Stimulated activated CD8-positive, alpha-beta memory T cell treated with anti-CD3 and anti-CD28 coated beads, Interleukin-2, amount 100 ng/mL, for 1 hour (primary cell): ENCODE measurements at regions not wholly inside any gene's neighbourhood (a gene's known extent, or its start where the extent isn't known, plus 50 kb on each side); places are given as distances from the start of the nearest gene placed in this dataset.
"Not testable (repeated sequence)": the region's sequence is repeated elsewhere in the genome, so short reads cannot be mapped to it uniquely, and the experiment has no call there.

Experiments
- DNase-seq, 2 donors: peaks; one replicate each; pipeline ENCODE4 v3.0.0-alpha.2; 2020; ENCODE audit warnings: low read depth in 2 of 2

- no peak for DNase-seq
These were observed 109.2 kb upstream of the RAB12 start for GRCh38 chr18:8499810-8500675.

GRCh38 chr18:8501044-8501443 lies 108.2 kb upstream of the RAB12 start:
- no peak for DNase-seq

- no peak for DNase-seq
These were observed 106.0 kb upstream of the RAB12 start for GRCh38 chr18:8503248-8503647.

- DNase-seq, result no peak
These were observed 104.8 kb upstream of the RAB12 start for GRCh38 chr18:8504424-8504823.

GRCh38 chr18:8504880-8505435 lies 104.3 kb upstream of the RAB12 start:
- DNase-seq, result no peak

- no peak for DNase-seq
These were observed 102.8 kb upstream of the RAB12 start for GRCh38 chr18:8506251-8507049.

GRCh38 chr18:8507361-8507760 lies 101.9 kb upstream of the RAB12 start:
- no peak for DNase-seq

- DNase-seq, result no peak
These were observed 101.1 kb upstream of the RAB12 start for GRCh38 chr18:8507915-8508705.

GRCh38 chr18:8513249-8513648 lies 96.0 kb upstream of the RAB12 start:
- DNase-seq, result no peak

- no peak for DNase-seq
These were observed 94.8 kb upstream of the RAB12 start for GRCh38 chr18:8514409-8514808.

- DNase-seq, result no peak
These were observed 93.9 kb upstream of the RAB12 start for GRCh38 chr18:8515142-8515865.

- DNase-seq, result no peak
These were observed 92.6 kb upstream of the RAB12 start for GRCh38 chr18:8516371-8517250.

- DNase-seq, result no peak
These were observed 92.0 kb upstream of the RAB12 start for GRCh38 chr18:8517276-8517675.

- DNase-seq, result no peak
These were observed 90.1 kb upstream of the RAB12 start for GRCh38 chr18:8519102-8519501.

- DNase-seq, result no peak
These were observed 89.0 kb upstream of the RAB12 start for GRCh38 chr18:8520266-8520665.

GRCh38 chr18:8522756-8523155 lies 86.5 kb upstream of the RAB12 start:
- DNase-seq, result no peak

- DNase-seq, result no peak
These were observed 83.5 kb upstream of the RAB12 start for GRCh38 chr18:8525692-8526091.

- DNase-seq, result no peak
These were observed 82.9 kb upstream of the RAB12 start for GRCh38 chr18:8526332-8526731.

GRCh38 chr18:8529609-8530008 lies 79.6 kb upstream of the RAB12 start:
- no peak for DNase-seq

- DNase-seq, result not testable (repeated sequence)
These were observed 78.2 kb upstream of the RAB12 start for GRCh38 chr18:8531084-8531483.
